CD4-positive, alpha-beta memory T cell (primary cell): ENCODE measurements at regions not wholly inside any gene's neighbourhood (a gene's known extent, or its start where the extent isn't known, plus 50 kb on each side); places are given as distances from the start of the nearest gene placed in this dataset.
"Not testable (repeated sequence)": the region's sequence is repeated elsewhere in the genome, so short reads cannot be mapped to it uniquely, and the experiment has no call there.

Experiments
- CTCF ChIA-PET: fragments of 350-600 bp; sonication (Branson Sonifier 250); formaldehyde crosslinking; loops from one replicate; lab custom pipeline; 2021; ENCODE audit warnings: inconsistent platforms; ENCODE audit not compliant: partially characterized antibody; lab: Charles Lee
- POLR2A ChIA-PET: fragments of 350-600 bp; sonication (Branson Sonifier 250); formaldehyde crosslinking; loops from one replicate; lab custom pipeline; 2021; ENCODE audit not compliant: partially characterized antibody; lab: Charles Lee
- DNase-seq, 5 donors: peaks; one replicate each; pipeline versions ENCODE4 v3.0.0 to v3.0.0-alpha.2; 2020 to 2022; ENCODE audit warnings: mixed read lengths in 1 of 5
- H3K27ac ChIP-seq: one replicate; pipeline ENCODE4 v1.7.0; 2013; ENCODE audit warnings: low read depth, low read length
- H3K27me3 ChIP-seq: 2 replicates; pipeline ENCODE4 v1.7.0; 2013; ENCODE audit warnings: mild to moderate bottlenecking, low read length, moderate library complexity; ENCODE audit not compliant: insufficient read depth
- H3K36me3 ChIP-seq: 2 replicates; pipeline ENCODE4 v1.7.0; 2013; ENCODE audit warnings: mild to moderate bottlenecking, low read length, moderate library complexity; ENCODE audit not compliant: insufficient read depth
- H3K4me1 ChIP-seq: 2 replicates; pipeline ENCODE4 v1.7.0; 2013; ENCODE audit warnings: mild to moderate bottlenecking, low read length, moderate library complexity; ENCODE audit not compliant: insufficient read depth
- H3K4me3 ChIP-seq, 2 donors: one replicate each; pipeline ENCODE4 v1.7.0; 2013; ENCODE audit warnings: low read length in 2 of 2, mild to moderate bottlenecking in 1 of 2
- H3K9me3 ChIP-seq, 2 donors: one replicate each; pipeline ENCODE4 v1.7.0; 2013; ENCODE audit warnings: low read length in 2 of 2, control low read depth in 1 of 2; ENCODE audit not compliant: control insufficient read depth in 1 of 2
- H3K27ac Mint-ChIP-seq, 7 donors: one replicate each; pipeline ENCODE4 v1.8.0; 2020 to 2021; ENCODE audit warnings: mixed read lengths in 7 of 7, mild to moderate bottlenecking in 6 of 7, inconsistent platforms in 3 of 7, moderate library complexity in 3 of 7
- H3K27me3 Mint-ChIP-seq, 2 donors: one replicate each; pipeline ENCODE4 v1.8.0; 2020 to 2021; ENCODE audit warnings: mixed read lengths in 2 of 2
- H3K36me3 Mint-ChIP-seq, 2 donors: one replicate each; pipeline ENCODE4 v1.8.0; 2020 to 2021; ENCODE audit warnings: mixed read lengths in 2 of 2, inconsistent platforms in 1 of 2, mild to moderate bottlenecking in 1 of 2
- H3K4me1 Mint-ChIP-seq, 4 donors: one replicate each; pipeline ENCODE4 v1.8.0; 2020 to 2021; ENCODE audit warnings: mixed read lengths in 4 of 4, mild to moderate bottlenecking in 1 of 4
- H3K4me3 Mint-ChIP-seq, 8 donors: one replicate each; pipeline ENCODE4 v1.8.0; 2020 to 2021; ENCODE audit warnings: mixed read lengths in 8 of 8, mild to moderate bottlenecking in 7 of 8, moderate library complexity in 6 of 8, inconsistent platforms in 3 of 8
- H3K9me3 Mint-ChIP-seq, 8 donors: one replicate each; pipeline ENCODE4 v1.8.0; 2020 to 2021; ENCODE audit warnings: mixed read lengths in 8 of 8, mild to moderate bottlenecking in 5 of 8, inconsistent platforms in 3 of 8, moderate library complexity in 1 of 8
- intact Hi-C: fragments of 100-400 bp; cut with micrococcal nuclease; formaldehyde crosslinking; loops from one replicate; pipeline ENCODE4 v1.15.1; 2023

DNA sequence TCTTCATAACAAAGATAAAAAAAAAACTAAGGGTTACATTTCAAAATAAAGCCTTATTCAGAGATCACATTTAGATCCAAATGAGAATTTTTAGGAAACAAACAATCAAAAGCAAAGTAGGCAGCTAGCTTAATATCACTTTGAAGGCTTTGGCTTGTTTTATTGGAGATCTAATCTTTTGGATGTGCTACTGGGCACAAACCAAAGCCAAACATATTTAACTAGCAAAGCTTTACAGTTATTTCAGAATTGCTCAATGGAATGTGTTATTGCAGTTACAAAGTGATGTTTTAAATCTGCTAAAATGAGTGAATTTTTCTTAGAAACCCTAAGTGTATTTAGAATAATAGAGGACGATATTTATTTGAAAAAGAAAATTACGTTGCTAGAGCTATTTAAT lies 114.7 kb upstream of the KLHL1 start:
- Histone ChIP-seq H3K4me1 (no peaks in the 10 kb centered on the region), H3K9me3 (no peaks in the 10 kb centered on the region), H3K27ac (no peak overlapping the region), H3K27me3 (no peaks in the 10 kb centered on the region), H3K4me3 (no peak overlapping the region), H3K36me3 (no peaks in the 10 kb centered on the region)
- H3K36me3 Mint-ChIP-seq = no peaks in the 10 kb centered on the region
- H3K27ac Mint-ChIP-seq = no peak overlapping the region
- intact Hi-C loops = no loop called here
- ChIA-PET CTCF (no interaction called here), POLR2A (no interaction called here)
- H3K4me3 Mint-ChIP-seq = no peak overlapping the region
- no peak for DNase-seq
- peaks cover 0 to 10% (median 4%) of the 10 kb centered on the region in 8 donors for H3K9me3 Mint-ChIP-seq
- no peaks in the 10 kb centered on the region for H3K4me1 Mint-ChIP-seq
- H3K27me3 Mint-ChIP-seq = no peaks in the 10 kb centered on the region

- Histone ChIP-seq H3K27ac (no peak overlapping the region), H3K4me1 (no peaks in the 10 kb centered on the region), H3K4me3 (no peak overlapping the region), H3K36me3 (no peaks in the 10 kb centered on the region), H3K9me3 (no peaks in the 10 kb centered on the region), H3K27me3 (no peaks in the 10 kb centered on the region)
- no peak for DNase-seq
- ChIA-PET CTCF (no interaction called here), POLR2A (no interaction called here)
- Mint-ChIP-seq H3K4me1 (no peaks in the 10 kb centered on the region), H3K36me3 (no peaks in the 10 kb centered on the region), H3K4me3 (no peak overlapping the region), H3K27ac (no peak overlapping the region), H3K9me3 (peaks cover 0 to 7% (median 3%) of the 10 kb centered on the region in 8 donors), H3K27me3 (no peaks in the 10 kb centered on the region)
- intact Hi-C loops = no loop called here
Observed at GRCh38 chr13:70218618-70219017, 110.4 kb upstream of the KLHL1 start.

GRCh38 chr13:70208968-70209367 lies 100.7 kb upstream of the KLHL1 start:
- H3K36me3 Mint-ChIP-seq, H3K27ac ChIP-seq, H3K27me3 ChIP-seq, H3K9me3 ChIP-seq, DNase-seq, H3K4me1 ChIP-seq, H3K4me1 Mint-ChIP-seq, CTCF ChIA-PET, intact Hi-C loops, H3K4me3 Mint-ChIP-seq, H3K4me3 ChIP-seq, H3K36me3 ChIP-seq, H3K27ac Mint-ChIP-seq, POLR2A ChIA-PET, H3K27me3 Mint-ChIP-seq: not testable (repeated sequence)
- H3K9me3 Mint-ChIP-seq = peaks cover 0 to 13% (median 10%) of the 10 kb centered on the region in 8 donors

DNA sequence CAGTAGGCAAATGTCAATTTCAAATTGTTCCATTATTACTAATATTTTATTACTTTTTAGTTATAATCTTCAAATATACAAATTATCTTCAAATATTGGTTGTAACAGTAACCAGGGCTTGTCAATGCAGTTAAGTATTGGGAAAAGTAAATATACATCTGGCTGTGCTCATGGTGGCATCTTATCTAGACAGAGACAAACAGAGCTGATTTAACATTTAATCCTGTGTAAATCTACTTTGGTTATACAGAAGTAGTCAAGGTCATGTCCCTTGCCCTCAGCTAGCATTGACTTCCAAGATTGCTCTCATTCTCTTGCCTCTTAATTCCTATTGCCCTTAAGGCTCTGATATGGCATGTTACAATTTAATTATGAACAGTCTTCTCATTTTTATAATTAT lies 98.4 kb upstream of the KLHL1 start:
- no peak for DNase-seq
- H3K36me3 Mint-ChIP-seq = no peaks in the 10 kb centered on the region
- H3K27ac ChIP-seq = no peak overlapping the region
- no peaks in the 10 kb centered on the region for H3K27me3 ChIP-seq
- H3K27me3 Mint-ChIP-seq = no peaks in the 10 kb centered on the region
- no peaks in the 10 kb centered on the region for H3K9me3 ChIP-seq
- POLR2A ChIA-PET = no interaction called here
- no peaks in the 10 kb centered on the region for H3K4me1 ChIP-seq
- H3K36me3 ChIP-seq = no peaks in the 10 kb centered on the region
- H3K4me1 Mint-ChIP-seq = no peaks in the 10 kb centered on the region
- no peak overlapping the region for H3K4me3 ChIP-seq
- CTCF ChIA-PET = no interaction called here
- intact Hi-C loops = no loop called here
- peaks cover 0 to 14% (median 7%) of the 10 kb centered on the region in 8 donors for H3K9me3 Mint-ChIP-seq
- H3K4me3 Mint-ChIP-seq = no peak overlapping the region
- H3K27ac Mint-ChIP-seq = no peak overlapping the region

- Mint-ChIP-seq H3K27ac (peak overlapping the region in 1 of 7 donors; percentile 41), H3K9me3 (peaks cover 0 to 9% (median 2%) of the 10 kb centered on the region in 8 donors), H3K27me3 (no peaks in the 10 kb centered on the region), H3K4me3 (no peak overlapping the region), H3K4me1 (no peaks in the 10 kb centered on the region), H3K36me3 (no peaks in the 10 kb centered on the region)
- no peaks in the 10 kb centered on the region for H3K4me1 ChIP-seq
- no peak overlapping the region for H3K4me3 ChIP-seq
- H3K27ac ChIP-seq = no peak overlapping the region
- no peaks in the 10 kb centered on the region for H3K36me3 ChIP-seq
- H3K27me3 ChIP-seq = no peaks in the 10 kb centered on the region
- intact Hi-C loops = no loop called here
- no peak for DNase-seq
- H3K9me3 ChIP-seq = no peaks in the 10 kb centered on the region
- ChIA-PET POLR2A (no interaction called here), CTCF (no interaction called here)
Observed at GRCh38 chr13:70203661-70204229, 95.5 kb upstream of the KLHL1 start.

DNA sequence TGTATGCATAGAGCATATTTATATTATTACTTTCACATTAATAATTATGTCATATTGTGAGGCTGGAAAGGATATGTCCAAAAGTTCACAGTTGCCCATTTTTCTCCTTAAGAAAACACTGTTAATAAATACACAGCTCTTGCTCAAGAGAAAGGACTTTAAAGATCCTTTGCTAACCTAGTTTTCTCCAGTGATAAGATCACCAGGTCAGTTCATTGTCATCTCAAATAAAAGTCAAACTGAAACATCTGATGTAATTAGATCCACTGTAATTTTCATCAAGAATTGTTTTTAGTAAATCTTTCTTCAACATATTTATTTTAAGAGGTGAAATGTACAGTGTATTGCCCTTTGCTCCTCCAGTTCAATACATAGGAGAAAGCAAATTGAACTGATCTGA lies 82.8 kb upstream of the KLHL1 start:
- no peaks in the 10 kb centered on the region for H3K27me3 ChIP-seq
- no peaks in the 10 kb centered on the region for H3K27me3 Mint-ChIP-seq
- no peaks in the 10 kb centered on the region for H3K36me3 ChIP-seq
- no peaks in the 10 kb centered on the region for H3K4me1 Mint-ChIP-seq
- peaks cover 0 to 17% (median 5%) of the 10 kb centered on the region in 8 donors for H3K9me3 Mint-ChIP-seq
- H3K9me3 ChIP-seq = no peaks in the 10 kb centered on the region
- no peaks in the 10 kb centered on the region for H3K4me1 ChIP-seq
- H3K27ac ChIP-seq = no peak overlapping the region
- H3K4me3 ChIP-seq = no peak overlapping the region
- H3K4me3 Mint-ChIP-seq = no peak overlapping the region
- no peak overlapping the region for H3K27ac Mint-ChIP-seq
- CTCF ChIA-PET = no interaction called here
- no peaks in the 10 kb centered on the region for H3K36me3 Mint-ChIP-seq
- DNase-seq = no peak
- POLR2A ChIA-PET = no interaction called here
- intact Hi-C loops = no loop called here

GRCh38 chr13:70189981-70190380 lies 81.7 kb upstream of the KLHL1 start:
- no peak overlapping the region for H3K4me3 ChIP-seq
- no peaks in the 10 kb centered on the region for H3K9me3 ChIP-seq
- Mint-ChIP-seq H3K4me1 (no peaks in the 10 kb centered on the region), H3K27ac (no peak overlapping the region), H3K36me3 (no peaks in the 10 kb centered on the region), H3K4me3 (peak overlapping the region in 1 of 8 donors; percentile 1), H3K27me3 (no peaks in the 10 kb centered on the region), H3K9me3 (peaks cover 0 to 11% (median 2%) of the 10 kb centered on the region in 8 donors)
- ChIA-PET CTCF (no interaction called here), POLR2A (no interaction called here)
- intact Hi-C loops = no loop called here
- H3K36me3 ChIP-seq = no peaks in the 10 kb centered on the region
- H3K27ac ChIP-seq = no peak overlapping the region
- DNase-seq = no peak
- H3K27me3 ChIP-seq = no peaks in the 10 kb centered on the region
- no peaks in the 10 kb centered on the region for H3K4me1 ChIP-seq

DNA sequence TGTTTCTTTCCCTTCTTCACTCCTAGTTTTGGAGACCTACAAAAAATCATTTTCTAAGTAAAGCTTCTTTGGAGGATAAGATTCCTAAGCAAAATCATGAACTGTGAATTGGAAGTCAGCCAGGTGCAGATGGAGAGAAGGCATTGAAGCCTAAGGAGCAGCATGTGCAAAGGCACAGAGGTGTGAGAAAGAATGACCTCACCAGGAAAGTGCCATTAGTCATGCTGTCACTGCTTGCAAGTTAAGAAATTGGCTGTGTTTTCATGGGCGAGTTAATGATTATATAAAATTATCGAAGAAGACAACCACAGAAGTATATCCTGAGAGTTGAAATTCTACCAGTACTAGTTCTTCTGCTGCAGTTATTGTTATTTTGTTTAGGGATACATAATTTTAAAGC lies 80.3 kb upstream of the KLHL1 start:
- no peak overlapping the region for H3K4me3 ChIP-seq
- Mint-ChIP-seq H3K4me1 (no peaks in the 10 kb centered on the region), H3K9me3 (peaks cover 0 to 6% (median 2%) of the 10 kb centered on the region in 8 donors), H3K36me3 (no peaks in the 10 kb centered on the region), H3K27me3 (no peaks in the 10 kb centered on the region), H3K4me3 (no peak overlapping the region), H3K27ac (no peak overlapping the region)
- intact Hi-C loops = no loop called here
- no peaks in the 10 kb centered on the region for H3K9me3 ChIP-seq
- CTCF ChIA-PET = no interaction called here
- no peaks in the 10 kb centered on the region for H3K36me3 ChIP-seq
- no peak overlapping the region for H3K27ac ChIP-seq
- no peaks in the 10 kb centered on the region for H3K4me1 ChIP-seq
- POLR2A ChIA-PET = no interaction called here
- H3K27me3 ChIP-seq = no peaks in the 10 kb centered on the region
- DNase-seq = no peak
